GM12892 (cell line): ENCODE measurements at regions not wholly inside any gene's neighbourhood (a gene's known extent, or its start where the extent isn't known, plus 50 kb on each side); places are given as distances from the start of the nearest gene placed in this dataset.

ENCODE experiments used
- POLR2A ChIP-seq: IDR thresholded peaks from 2 replicates; pipeline ENCODE4 v1.6.1; 2011; ENCODE audit warnings: low read depth, low read length, control low read depth
- POLR2AphosphoS5 ChIP-seq: IDR thresholded peaks from 2 replicates; pipeline ENCODE4 v1.6.1; 2011; ENCODE audit warnings: low read depth, low read length, control low read depth
- TAF1 ChIP-seq: IDR thresholded peaks from 2 replicates; pipeline ENCODE4 v1.6.1; 2011; ENCODE audit warnings: low read depth, mild to moderate bottlenecking, control low read depth, low read length, borderline replicate concordance

DNA sequence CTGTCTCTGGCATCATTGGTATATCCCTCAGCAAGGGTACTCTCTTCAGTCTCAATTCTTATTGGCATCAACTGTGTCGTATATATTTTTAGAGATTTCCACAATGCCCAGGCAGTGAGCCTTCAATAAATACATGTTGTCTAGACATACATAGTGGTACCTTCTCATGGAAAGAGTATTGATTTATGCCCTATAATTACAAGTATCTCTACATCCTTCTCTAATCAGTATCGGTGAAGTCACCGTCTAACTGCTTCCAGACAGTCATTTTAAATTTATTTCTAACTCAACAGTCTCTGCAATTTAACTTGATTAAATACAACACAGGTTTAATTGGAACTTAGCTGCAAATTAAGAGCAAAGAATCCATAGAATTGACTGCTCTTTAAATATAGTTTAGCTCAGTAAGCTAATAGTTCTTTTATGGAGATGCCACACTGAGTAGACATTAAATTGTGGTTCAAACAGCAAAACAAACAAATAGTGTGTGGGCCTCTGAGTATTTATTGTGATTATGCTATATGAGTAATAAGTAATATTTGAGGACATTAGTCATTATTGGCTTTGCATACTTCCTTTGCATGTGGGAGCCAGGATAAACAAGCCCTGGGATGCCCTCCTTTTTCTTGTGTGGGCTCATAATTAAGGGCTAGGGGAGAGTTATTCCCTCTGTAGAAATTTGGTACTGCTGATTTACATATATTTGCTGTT lies 126.9 kb upstream of the DUSP10 start:
- TF ChIP-seq POLR2A, result no peak
- no peak for TF ChIP-seq POLR2AphosphoS5
- no peak for TF ChIP-seq TAF1
